Stimulated activated naive CD4-positive, alpha-beta T cell treated with Interleukin-2 at 50 U/mL for 16 hours (primary cell): ENCODE measurements at regions not wholly inside any gene's neighbourhood (a gene's known extent, or its start where the extent isn't known, plus 50 kb on each side); places are given as distances from the start of the nearest gene placed in this dataset.
"Not testable (repeated sequence)": the region's sequence is repeated elsewhere in the genome, so short reads cannot be mapped to it uniquely, and the experiment has no call there.

ENCODE experiments used
- DNase-seq: peaks from one replicate; lab custom pipeline; 2025; lab: John Stamatoyannopoulos, UW

GRCh38 chr14:53742233-53742620, 214.4 kb downstream of the BMP4 start:
- DNase-seq: no peak

GRCh38 chr14:53741479-53742232, 215.0 kb downstream of the BMP4 start:
- DNase-seq: no peak

GRCh38 chr14:53740570-53740969, 216.1 kb downstream of the BMP4 start:
- DNase-seq: no peak

GRCh38 chr14:53735916-53736315, 220.7 kb downstream of the BMP4 start:
- DNase-seq: no peak

DNA sequence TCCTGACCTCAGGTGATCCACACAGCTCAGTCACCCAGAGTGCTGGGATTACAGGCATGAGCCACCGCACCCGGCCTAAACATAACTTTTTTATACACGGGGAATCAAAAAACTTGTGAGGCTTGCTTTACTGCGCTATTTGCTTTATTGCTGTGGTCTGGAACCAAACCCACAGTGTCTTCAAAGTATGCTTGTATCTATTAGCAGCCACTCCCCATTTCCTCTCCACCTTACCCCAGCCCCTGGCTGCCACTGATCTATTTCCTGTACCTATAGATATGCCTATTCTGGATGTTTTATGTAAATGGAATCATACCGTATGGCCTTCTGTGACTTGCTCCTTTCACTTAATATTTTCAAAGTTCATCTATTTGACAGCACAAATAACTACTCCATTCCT, 233.4 kb downstream of the BMP4 start:
- DNase-seq: no peak

- no peak for DNase-seq
Observed at GRCh38 chr14:53719536-53719935, 237.1 kb downstream of the BMP4 start.

- no peak for DNase-seq
Observed at GRCh38 chr14:53716578-53716977, 240.0 kb downstream of the BMP4 start.

DNA sequence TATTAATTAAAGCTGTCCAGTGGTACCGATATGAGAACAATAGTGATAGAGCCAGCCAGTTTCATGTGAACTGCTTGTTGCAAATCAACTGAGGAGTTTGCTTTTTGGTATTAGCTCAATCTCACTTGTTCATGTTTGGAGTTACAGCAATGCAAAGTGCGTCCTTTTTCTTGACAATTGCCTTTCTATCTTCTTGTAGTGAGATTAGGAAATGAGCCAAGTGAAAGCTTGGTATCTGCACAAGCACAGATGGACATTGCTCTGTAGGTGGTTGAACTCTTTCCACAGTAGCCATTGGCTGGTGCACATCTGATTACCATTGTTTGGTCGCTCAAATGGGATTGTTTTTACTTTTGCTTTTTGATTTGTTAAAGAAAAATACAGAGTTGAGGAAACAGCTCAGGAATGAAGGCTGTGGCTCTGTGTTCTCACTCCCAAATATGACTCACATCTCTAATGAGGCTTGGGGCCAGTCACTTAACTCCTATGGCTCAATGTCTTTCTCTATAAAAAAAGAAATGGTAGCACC, 241.4 kb downstream of the BMP4 start:
- DNase-seq: no peak

DNA sequence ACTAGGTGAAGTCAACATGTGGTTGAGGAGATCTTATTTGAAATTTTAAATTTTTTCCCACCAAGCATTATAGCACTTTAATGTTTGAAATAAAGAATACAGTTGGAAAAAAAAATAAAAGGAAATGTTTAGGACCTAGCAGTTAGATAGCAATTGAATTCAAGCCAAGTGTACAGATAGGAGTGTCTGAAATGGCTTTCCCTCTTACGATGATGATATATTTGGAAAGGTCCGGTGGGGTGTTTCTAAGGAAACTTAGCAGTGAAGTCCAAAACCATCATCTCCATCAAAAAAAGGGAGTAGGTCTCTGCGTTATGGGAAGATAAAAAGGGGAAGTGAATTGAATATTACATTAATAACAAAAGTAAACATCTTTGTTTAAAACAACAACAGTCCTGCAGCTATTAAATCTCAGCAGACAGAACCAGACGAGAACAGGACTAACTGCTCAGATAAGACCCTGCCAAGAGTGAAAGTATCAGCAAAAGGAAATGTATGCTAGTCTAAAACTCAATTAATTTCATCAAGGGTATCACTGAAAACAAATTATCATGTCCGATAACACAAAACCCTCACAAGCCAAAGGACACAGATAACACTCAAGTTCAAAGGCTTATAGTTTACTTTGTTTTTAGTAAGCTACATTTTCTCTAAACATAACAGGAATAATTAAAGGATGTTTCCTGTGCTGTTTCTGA, 242.0 kb downstream of the BMP4 start:
- DNase-seq: no peak

DNA sequence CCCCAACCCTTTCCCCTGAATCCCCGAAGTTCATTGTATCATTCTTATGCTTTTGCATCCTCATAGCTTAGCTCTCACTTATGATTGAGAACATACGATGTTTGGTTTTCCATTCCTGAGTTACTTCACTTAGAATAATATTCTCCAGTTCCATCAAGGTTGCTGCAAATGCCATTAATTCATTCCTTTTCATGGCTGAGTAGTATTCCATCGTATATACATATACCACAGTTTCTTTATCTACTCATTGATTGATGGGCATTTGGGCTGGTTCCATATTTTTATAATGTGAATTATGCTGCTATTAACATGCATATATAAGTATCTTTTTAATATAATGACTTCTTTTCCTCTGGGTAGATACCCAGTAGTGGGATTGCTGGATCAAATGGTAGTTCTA, 243.7 kb downstream of the BMP4 start:
- not testable (repeated sequence) for DNase-seq

DNA sequence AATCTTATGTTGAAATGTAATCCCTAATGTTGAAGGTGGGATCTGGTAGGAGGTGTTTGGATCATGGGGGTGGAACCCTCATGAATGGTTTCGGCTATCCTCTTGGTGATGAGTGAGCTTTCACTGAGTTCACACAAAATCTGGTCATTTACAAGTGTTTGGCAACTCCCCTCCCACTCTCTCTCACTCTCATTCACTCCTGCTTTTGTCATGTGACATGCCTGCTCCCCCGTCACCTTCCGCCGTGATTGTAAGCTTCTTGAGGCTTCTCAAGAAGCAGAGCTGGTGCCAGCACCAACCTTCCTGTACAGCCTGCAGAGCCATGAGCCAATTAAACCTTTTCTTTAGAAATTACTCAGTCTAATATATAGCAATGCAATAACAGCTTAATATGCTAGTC, 245.4 kb downstream of the BMP4 start:
- no peak for DNase-seq

DNA sequence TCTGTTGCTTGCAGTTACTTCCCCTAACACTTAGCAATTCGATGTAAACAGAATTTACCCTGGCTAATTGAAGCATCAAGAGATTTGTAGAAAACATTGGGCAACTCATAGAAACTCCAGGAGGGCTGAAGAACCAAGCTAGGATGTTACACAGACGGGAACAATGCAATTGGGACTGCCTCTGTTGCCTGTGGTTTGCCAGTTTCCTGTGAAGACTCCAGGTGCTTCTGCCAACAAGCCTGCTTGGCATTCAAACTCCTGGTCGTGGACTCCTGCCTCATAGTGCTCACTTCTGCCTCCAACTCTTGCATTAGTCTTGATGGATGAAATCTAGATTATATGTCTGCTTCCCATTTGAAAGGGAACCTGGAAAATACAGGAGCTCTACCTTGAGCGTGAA, 246.0 kb downstream of the BMP4 start:
- no peak for DNase-seq

DNA sequence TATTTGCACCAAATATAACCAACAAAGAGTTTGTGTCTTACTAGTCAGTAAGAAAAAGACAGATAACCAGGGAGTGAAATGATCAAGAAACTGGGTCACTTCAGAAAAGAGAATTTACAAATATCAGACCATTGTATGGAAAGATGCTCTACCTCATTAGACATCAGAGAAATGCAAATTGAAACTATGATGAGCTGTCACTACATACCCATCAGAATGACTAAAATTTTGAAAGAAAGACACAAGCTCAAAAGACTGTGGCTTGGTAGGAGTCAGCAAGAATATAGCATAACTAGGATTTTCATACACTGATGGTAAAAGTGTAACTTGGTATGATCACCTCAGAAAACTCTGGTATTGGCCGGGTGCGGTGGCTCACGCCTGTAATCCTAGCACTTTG, 247.2 kb downstream of the BMP4 start:
- DNase-seq: no peak

GRCh38 chr14:53703457-53703856, 253.2 kb downstream of the BMP4 start:
- no peak for DNase-seq

DNA sequence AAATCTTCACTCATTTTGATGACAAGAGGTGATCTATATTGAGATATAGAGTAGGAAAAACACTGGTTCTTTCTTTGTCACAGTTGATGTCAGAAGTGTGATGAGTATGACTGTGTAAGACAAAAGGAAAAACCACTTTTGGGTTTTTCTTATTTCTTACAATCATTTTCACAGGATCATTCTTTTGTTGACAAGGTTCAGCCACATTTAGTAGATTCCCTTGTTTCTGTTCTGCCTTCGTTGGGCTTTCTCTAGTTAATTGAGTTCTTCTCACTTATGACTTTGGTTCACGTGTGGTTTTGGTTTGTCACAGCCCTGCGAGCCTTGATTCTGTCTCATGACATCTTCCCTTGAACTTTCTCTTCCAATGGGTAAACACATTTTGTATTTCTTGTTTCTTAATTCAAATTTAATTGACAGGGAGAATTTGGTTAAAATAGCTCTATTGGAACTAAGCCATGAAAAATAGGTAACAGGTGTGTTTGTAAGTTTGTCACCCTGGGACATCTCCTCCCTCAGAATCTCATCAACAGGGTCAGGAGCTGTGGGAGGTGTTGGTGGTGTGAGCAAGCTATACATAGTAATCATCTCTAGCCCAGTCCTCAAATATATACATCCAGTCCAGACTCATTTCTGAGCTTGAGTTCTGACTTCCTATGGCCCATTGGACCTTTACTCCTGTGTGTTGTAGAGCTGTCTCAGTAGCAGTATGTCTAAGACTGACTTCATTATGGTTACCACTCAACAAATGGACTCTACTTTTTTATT, 255.3 kb downstream of the BMP4 start:
- DNase-seq: no peak

- DNase-seq: no peak
Observed at GRCh38 chr14:53696217-53696965, 260.2 kb downstream of the BMP4 start.

GRCh38 chr14:53695692-53696214, 260.9 kb downstream of the BMP4 start:
- no peak for DNase-seq

DNA sequence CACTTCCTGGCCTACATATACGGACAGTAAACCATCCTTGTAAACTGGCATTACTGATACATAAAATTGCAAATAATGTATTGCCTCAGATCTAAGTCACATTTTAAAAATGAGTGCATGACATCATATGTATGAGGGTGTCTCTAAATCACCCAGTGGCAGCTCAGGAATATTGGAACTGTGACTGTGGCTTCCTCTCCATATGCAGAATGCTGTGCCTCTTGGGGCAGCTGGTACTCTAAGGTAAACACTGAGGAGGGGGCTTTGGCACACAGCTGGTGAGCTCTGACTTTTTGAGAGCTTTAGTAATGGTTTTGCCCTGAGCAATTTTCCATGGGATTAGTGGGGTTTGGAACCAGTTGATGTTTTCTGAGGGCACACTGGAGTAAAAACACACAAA, 263.7 kb downstream of the BMP4 start:
- no peak for DNase-seq

DNA sequence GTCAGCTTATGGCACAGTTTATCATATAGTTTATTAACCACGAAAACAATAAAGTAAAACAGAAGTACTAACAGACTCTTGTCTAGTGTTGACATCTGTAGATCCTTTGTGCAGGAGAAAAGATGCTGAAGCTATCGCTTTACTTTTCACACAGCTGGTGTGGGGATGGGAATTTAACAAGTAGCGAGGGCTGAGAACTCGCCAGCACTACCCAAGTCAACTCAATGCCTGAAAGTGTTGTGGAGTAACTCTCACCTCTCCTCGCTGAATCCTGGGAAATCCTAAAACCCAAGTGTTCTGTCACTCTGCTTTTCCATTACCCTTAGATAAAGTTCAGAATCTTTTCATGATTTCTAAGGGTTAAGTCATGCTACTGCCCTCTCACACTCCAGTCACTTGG, 264.2 kb downstream of the BMP4 start:
- no peak for DNase-seq

- no peak for DNase-seq
Observed at GRCh38 chr14:53683229-53683628, 273.4 kb downstream of the BMP4 start.

DNA sequence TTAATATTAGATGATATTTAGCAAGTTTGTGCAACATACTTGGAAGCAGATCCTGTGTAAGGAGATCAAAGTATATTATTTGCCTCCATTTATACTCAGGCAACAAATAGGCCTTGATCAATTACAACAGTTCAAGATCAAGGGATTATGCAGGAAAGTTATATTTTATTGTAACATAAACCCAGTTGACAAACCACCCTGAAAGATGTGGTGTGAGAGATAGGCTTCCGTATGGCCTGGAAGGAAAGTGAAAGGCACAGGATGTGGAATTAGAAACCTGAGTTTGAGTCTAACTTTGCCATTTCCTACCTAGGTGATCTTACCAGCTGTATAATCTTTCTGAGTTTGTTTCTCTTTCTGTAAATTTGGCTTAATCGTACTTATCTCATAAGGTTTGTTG, 284.1 kb downstream of the BMP4 start:
- no peak for DNase-seq

GRCh38 chr14:53670701-53671100, 285.9 kb downstream of the BMP4 start:
- no peak for DNase-seq
